Superior temporal gyrus (tissue), 1 donor: ENCODE measurements at regions not wholly inside any gene's neighbourhood (a gene's known extent, or its start where the extent isn't known, plus 50 kb on each side); places are given as distances from the start of the nearest gene placed in this dataset.
A peak's percentile ranks its signal among the peaks of the same experiment; 100 is the strongest.
"Not testable (repeated sequence)": the region's sequence is repeated elsewhere in the genome, so short reads cannot be mapped to it uniquely, and the experiment has no call there.

Experiments used
- DNase-seq: peaks from one replicate; pipeline ENCODE4 v3.0.0-alpha.2; 2016; ENCODE audit errors: extremely low spot score

DNA sequence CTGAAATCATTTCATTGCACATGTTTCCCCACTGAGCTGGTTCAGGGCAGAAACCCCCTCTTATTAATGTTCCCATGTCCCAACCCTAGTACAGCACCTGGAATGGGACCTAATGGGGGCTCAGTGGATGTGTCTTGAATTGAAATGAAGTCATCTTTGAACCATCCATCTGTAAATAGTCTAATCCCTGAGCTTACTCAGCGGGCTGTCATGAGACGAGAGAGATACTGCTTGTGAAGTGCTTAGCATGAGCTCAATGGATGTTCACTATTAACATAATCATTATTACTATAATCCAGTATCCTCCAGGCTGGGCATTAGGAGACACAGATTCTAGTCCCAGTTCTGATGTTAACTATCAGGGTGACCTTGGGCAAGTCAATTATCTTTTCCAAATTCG, 106.6 kb upstream of the LRFN2 start:
- no peak for DNase-seq

DNA sequence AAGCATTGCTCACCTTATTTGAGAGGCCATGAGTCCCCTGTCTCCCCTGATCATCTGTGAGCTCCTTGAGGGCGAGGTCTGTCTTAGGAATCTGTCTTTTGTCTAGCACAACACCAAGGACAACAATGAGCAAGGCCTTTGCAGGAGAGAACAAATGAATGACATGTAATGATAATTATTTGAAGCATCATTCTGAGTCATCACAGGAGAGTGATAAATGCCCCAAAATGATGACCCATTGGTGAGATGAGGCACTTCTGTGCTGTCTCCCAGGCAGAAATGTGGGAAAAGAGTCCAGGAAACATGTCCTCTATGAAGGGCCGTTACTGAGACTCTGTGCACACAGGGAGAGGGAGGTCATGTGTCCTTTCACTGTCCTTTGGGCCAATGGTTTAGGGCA, 105.2 kb upstream of the LRFN2 start:
- no peak for DNase-seq

GRCh38 chr6:40689185-40689584, 102.0 kb upstream of the LRFN2 start:
- no peak for DNase-seq

DNA sequence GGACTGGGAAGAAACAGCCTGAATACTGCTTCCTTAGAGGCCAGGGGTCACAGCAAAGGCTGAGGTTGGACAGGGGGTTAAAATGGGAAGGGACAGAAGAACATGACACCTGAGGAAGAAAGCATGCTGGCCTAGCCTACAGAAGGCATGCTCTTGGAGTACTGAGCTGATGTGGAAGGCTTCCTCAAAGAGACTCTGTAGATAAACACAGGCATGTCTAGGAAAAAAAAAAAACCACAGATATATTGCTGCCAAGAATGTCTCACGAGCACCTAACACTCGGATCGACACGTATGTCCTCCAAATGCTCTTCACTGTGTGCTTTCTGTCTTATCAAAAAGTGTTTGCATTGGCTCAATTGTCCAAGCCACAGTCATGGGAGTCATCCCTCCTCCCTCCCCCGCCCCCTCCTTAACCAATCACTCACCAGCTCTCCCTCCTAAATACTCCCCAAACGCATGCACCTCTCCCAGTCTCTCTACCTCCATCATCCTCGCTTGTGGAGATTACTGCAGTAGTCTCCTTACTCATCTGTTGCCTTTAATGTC, 101.1 kb upstream of the LRFN2 start:
- DNase-seq = no peak

DNA sequence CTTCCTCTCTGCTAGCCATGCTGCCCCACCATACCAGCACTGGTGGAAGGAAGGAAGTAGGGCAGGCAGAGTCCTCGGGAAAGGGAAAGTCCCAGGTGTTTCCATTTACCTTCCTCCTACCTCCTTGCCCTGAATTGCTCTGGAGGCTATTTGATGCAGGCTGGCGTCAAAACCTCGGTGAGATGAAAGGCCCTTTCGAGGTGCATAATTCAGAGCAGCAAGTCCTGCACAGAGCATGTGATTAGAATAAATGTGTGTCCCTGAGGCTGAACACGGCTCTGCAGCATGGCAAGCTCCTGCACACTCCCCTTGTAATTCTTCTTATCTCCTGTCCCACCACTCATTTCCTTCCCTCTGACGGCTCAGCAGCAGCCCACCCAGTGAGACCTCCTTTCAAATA, 98.7 kb upstream of the LRFN2 start:
- no peak for DNase-seq

- no peak for DNase-seq
These were observed 94.5 kb upstream of the LRFN2 start for GRCh38 chr6:40681622-40682021.

GRCh38 chr6:40678941-40679340, 91.8 kb upstream of the LRFN2 start:
- no peak for DNase-seq

DNA sequence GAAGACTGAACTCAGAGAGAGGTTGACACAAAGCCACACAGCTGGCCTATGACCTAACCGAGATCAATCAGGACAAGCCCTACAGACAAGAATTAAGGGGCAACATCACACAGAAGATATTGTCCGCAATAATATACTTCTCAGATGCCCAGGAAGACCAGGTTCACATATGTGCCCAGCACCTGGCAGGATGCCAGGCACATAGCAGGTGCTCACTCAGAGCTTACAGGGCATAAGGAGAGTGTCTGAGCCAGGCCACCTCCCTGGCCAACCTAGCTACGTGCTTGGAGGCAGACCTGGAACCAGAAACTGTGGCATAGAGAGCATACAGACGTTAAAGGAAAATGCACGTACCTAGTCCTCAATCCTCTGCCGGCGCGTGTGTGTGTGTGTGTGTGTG, 87.0 kb upstream of the LRFN2 start:
- DNase-seq = no peak

GRCh38 chr6:40672087-40672486, 84.9 kb upstream of the LRFN2 start:
- DNase-seq = no peak

GRCh38 chr6:40671694-40672050, 84.5 kb upstream of the LRFN2 start:
- DNase-seq = no peak

DNA sequence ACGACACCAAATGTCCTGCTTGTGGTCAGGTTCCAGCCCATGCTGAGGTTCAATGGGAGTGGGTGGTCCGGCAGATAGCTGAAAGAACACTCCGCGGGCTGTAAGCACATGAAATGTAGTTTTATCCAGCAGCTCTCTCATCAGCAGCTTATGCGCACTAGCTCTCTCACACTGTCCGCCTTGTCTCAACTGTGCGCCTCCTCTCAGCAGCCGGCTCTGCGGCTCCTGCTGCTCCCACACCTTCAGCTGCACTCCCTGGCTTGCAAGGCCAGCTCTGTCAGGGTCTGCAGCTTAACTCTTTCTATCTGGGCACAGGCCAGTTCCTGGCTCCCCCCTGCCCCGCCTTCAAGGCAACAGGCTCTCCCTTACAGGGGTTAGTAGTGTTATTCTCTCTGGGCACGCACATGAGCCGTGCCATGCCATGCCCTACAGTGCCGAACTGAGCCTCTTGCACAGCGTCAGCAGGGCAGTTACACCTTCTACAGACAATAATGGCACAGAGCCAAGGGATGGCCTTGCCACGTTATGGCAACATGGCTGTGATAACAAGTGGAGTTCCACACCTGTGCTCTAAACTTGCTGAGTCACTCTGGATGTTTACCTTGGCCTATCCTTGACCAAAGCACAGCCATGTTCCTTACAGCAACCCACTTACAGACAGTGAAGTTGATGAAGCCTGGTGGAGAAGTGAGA, 84.0 kb upstream of the LRFN2 start:
- no peak for DNase-seq

DNA sequence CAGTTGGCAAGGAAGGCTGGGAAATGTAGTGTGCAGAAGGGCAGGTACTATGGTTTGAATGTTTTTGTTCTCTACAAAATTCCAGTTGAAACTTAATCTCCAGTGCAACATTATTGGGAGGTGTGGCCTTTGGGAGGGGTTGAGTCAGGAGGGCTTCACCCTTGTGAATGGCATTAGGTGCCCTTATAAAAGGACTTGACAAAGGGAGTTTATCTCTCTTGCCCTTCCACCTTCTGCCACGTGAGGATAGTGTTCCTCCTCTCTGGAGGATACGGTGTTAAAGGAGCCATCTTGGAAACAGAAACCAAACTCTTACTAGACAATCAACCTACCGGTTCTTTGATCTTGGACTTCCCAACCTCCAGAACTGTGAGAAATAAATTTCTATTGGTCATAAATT, 82.2 kb upstream of the LRFN2 start:
- DNase-seq = no peak

DNA sequence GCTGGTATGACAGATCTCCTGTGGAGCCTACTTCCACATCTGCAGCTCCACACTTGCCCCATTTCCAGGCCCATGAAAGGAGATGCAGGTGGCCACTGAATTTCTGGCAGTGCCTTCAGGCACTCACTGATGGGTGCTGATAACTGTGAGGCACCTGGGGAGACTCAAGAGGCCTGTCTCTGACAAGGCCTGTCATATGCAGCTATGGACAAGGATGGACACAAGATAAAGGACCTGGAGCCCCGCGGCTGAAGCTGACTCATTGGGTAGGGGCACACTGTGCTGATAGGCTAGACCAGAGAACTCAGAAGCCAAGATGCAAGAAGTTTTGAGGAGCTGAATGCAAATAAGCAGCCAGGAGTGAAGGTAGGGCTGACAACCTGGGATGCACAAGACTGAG, 81.0 kb upstream of the LRFN2 start:
- no peak for DNase-seq

DNA sequence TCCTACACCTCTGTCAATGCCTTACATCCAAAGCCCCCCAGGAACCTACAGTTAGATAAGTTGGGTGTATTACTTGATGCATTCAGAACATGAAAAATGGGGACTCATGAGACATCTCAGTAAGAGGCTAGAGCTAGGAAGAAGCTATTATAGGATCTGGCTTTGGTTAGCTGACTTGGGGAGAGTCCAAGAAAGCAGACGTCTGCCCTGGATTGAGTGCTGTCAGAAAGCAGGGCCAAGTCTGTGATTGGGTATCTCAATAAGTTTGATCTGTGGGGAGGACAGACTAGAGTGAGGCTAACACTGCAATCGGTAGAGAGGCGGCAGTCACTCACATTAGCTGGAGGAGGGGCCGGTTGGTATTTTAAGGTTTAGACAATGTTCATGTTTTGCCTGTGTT, 79.4 kb upstream of the LRFN2 start:
- no peak for DNase-seq

- no peak for DNase-seq
These were observed 74.6 kb upstream of the LRFN2 start for GRCh38 chr6:40661726-40662125.

DNA sequence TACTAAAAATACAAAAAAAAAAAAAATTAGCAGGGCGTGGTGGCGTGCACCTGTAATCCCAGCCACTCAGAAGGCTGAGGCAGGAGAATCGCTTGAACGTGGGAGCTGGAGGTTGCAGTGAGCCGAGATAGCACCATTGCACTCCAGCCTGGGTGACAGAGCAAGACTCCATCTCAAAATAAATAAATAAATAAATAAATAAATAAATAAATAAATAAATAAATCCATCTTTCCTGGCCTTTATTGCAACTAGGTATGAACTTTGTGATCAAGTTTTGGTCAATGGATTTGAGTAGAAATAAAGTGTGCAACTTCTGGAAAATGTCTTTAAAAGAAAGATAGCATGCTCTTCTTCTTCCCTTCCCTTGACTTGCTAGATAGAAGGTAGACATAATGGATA, 69.6 kb upstream of the LRFN2 start:
- not testable (repeated sequence) for DNase-seq

GRCh38 chr6:40654828-40655227, 67.7 kb upstream of the LRFN2 start:
- no peak for DNase-seq

DNA sequence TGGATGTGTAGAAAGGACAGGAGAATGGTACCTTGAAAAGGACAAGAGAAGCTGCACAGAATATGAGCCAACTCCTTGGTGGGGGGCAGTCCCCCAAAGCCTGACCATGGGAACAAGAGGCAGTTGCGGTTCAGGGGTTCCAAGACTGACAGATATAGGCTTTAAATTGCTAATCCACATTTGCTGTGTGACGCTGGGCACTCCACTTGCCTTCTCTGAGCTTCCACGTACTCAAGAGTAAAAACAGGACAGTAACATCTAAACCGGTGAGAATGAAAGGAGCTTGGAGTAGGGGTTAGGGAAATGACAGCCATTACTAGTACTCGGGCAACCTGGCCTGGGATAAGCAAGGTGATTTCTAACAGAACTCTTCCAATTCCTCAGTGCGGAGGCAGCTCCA, 57.9 kb upstream of the LRFN2 start:
- no peak for DNase-seq

- no peak for DNase-seq
These were observed 55.7 kb upstream of the LRFN2 start for GRCh38 chr6:40642837-40643236.

DNA sequence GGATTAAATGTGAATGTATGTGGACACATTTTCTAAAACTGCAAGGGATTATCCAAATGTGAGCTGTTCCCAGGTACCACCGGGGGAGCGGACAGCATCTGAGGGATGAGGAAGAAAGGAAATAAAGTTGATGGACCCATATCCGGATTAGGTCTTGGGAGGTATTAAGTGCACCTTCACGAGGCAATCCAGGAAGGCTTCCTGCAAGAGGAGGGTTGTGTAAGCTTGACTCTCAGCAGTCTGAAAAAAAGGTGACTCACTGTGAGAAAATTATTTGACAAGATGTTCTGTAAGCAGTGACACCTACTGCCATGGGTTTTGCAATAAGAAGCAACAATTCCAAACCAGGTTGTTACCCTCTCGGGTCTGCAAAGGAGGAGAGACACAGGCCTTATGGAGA, 55.0 kb upstream of the LRFN2 start:
- no peak for DNase-seq

GRCh38 chr6:40640599-40641227, 53.5 kb upstream of the LRFN2 start:
- DNase-seq = peak; percentile 29
